ENCODE measurements at regions not wholly inside any gene's neighbourhood (a gene's known extent, or its start where the extent isn't known, plus 50 kb on each side); places are given as distances from the start of the nearest gene placed in this dataset.
A peak's percentile ranks its signal among the peaks of the same experiment; 100 is the strongest.

DNA sequence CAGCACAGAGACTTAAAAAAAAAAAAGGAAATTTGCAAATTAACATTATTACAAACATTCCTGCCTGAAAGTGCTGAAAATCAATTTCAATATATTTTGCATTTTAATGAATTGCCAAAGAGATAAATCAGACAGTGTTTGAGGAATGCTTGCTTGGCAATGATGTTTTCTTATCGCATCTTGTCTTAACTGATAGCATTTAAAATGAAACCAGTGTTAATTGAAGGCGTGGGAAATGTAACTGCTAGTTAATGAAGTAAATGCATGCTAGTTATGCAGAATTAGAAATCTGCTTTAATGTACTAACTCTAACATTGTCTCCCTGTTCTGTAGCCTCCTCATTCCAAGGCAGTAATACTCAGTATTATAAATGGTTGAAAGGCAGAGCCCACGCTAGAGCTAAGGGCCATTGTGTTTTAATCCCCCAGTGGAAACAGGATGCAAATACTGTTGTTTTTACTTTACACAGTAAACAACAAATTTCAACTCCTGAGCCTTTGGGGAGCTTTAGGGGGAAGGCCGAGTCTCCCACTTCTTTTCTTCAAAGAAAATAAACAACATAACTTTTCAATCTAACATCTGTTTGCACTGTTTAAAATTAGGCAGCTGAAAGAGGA is 586.9 kb downstream of the TLE4 start:
- no peak overlapping the region for H3K4me3 ChIP-seq (ENCODE audit: low read length)
- no peaks in the 10 kb centered on the region for H3K27me3 ChIP-seq (ENCODE audit: control insufficient read depth, insufficient read depth, low read length)
- H3K4me2 ChIP-seq (ENCODE audit: low read length), result no peak overlapping the region
- H3K9me3 ChIP-seq (replicated peaks; ENCODE audit: low read length), result no peaks in the 10 kb centered on the region
- no peaks in the 10 kb centered on the region for H3K36me3 ChIP-seq (ENCODE audit: insufficient read depth, low read length)
- no peak overlapping the region for H3K9ac ChIP-seq (ENCODE audit: low read depth, low read length)
- H3K4me1 ChIP-seq (ENCODE audit: control insufficient read depth, insufficient read depth, low read length), result peaks cover 26% of the 10 kb centered on the region

DNA sequence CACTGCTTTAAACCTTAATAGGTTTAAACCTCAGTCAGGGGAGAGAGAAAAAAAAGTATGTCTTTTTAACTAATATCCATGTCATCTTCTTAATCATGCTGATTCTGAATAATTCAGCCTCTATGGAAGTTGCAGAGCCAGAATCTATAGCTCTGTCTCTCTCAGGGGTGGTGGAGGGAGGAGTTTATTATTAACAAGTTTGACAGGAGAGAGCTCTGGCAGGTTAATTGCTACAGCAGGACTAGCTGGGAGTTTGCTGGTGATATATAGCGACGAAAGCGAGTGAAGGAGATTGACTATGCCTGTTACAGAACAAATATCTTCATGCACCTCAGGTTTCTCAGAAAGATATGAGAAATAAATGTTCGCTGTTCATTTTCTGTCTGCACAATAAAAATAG is 586.4 kb downstream of the TLE4 start:
- no peaks in the 10 kb centered on the region for H3K36me3 ChIP-seq (ENCODE audit: insufficient read depth, low read length)
- H3K4me2 ChIP-seq (ENCODE audit: low read length), result peak overlapping the region; percentile 58
- no peaks in the 10 kb centered on the region for H3K9me3 ChIP-seq (replicated peaks; ENCODE audit: low read length)
- peaks cover 26% of the 10 kb centered on the region for H3K4me1 ChIP-seq (ENCODE audit: control insufficient read depth, insufficient read depth, low read length)
- H3K4me3 ChIP-seq (ENCODE audit: low read length), result no peak overlapping the region
- H3K27me3 ChIP-seq (ENCODE audit: control insufficient read depth, insufficient read depth, low read length), result no peaks in the 10 kb centered on the region
- no peak overlapping the region for H3K9ac ChIP-seq (ENCODE audit: low read depth, low read length)

GRCh38 chr9:80157561-80157983 is 585.8 kb downstream of the TLE4 start:
- no peak overlapping the region for H3K4me3 ChIP-seq (ENCODE audit: low read length)
- H3K9me3 ChIP-seq (replicated peaks; ENCODE audit: low read length), result no peaks in the 10 kb centered on the region
- H3K4me2 ChIP-seq (ENCODE audit: low read length), result peak overlapping the region; percentile 58
- peaks cover 26% of the 10 kb centered on the region for H3K4me1 ChIP-seq (ENCODE audit: control insufficient read depth, insufficient read depth, low read length)
- no peaks in the 10 kb centered on the region for H3K36me3 ChIP-seq (ENCODE audit: insufficient read depth, low read length)
- H3K9ac ChIP-seq (ENCODE audit: low read depth, low read length), result no peak overlapping the region
- H3K27me3 ChIP-seq (ENCODE audit: control insufficient read depth, insufficient read depth, low read length), result no peaks in the 10 kb centered on the region

DNA sequence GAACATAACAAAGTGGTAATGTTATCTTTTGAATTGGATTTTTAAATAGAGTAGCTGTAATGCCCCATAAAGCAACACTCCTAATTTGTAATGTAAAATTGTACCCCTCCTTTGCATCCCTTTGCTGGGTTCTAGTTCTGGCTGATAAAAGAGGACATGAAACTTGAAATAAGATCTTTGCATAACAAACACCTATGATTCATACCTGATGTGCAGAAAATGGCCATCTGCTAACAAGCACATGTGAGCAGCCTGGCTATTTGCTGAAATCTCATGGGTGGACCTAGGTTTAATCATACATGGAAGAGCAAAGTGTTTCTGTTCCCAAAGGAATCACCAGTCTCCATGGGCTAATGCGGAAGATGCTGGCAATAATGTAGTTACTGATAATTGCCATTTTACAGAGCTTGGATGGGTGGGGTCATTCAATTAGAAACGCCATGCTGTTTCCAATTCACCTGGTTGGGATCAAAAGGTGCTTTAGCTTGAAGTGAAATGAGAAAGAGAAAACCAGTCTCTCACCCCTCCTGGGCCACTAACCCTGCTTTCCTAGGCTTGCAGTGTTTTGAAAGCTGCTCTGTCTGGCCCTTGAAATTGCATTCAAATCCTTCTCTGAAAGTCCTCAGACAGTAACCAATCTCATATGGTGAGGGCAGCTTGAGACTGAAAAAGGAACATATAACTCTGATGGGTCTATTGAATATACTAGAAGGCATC is 585.1 kb downstream of the TLE4 start:
- H3K4me3 ChIP-seq (ENCODE audit: low read length), result no peak overlapping the region
- H3K9ac ChIP-seq (ENCODE audit: low read depth, low read length), result no peak overlapping the region
- H3K9me3 ChIP-seq (replicated peaks; ENCODE audit: low read length), result no peaks in the 10 kb centered on the region
- H3K4me1 ChIP-seq (ENCODE audit: control insufficient read depth, insufficient read depth, low read length), result peaks cover 26% of the 10 kb centered on the region
- H3K4me2 ChIP-seq (ENCODE audit: low read length), result no peak overlapping the region
- no peaks in the 10 kb centered on the region for H3K36me3 ChIP-seq (ENCODE audit: insufficient read depth, low read length)
- no peaks in the 10 kb centered on the region for H3K27me3 ChIP-seq (ENCODE audit: control insufficient read depth, insufficient read depth, low read length)

DNA sequence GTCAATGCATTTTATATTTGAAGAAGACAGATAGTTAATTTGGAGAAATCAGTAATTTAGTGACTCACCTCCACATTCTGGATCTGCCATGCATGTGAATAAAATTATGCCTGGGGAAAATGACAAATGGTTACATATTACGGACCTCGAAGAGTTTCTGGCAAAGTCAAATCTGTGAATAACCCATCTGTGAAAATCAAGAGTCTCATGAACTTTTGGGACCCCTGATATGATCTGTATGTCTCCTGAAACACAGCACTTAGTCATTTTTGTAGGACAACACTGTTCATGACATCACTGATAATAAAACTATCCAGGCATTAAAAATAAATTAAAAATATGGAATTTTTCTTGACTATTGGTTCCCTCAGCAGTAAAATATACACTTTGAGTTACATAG is 584.5 kb downstream of the TLE4 start:
- H3K36me3 ChIP-seq (ENCODE audit: insufficient read depth, low read length), result no peaks in the 10 kb centered on the region
- H3K4me1 ChIP-seq (ENCODE audit: control insufficient read depth, insufficient read depth, low read length), result peaks cover 26% of the 10 kb centered on the region
- H3K27me3 ChIP-seq (ENCODE audit: control insufficient read depth, insufficient read depth, low read length), result no peaks in the 10 kb centered on the region
- H3K4me2 ChIP-seq (ENCODE audit: low read length), result no peak overlapping the region
- H3K9ac ChIP-seq (ENCODE audit: low read depth, low read length), result no peak overlapping the region
- no peaks in the 10 kb centered on the region for H3K9me3 ChIP-seq (replicated peaks; ENCODE audit: low read length)
- no peak overlapping the region for H3K4me3 ChIP-seq (ENCODE audit: low read length)

GRCh38 chr9:80147866-80148265 is 576.1 kb downstream of the TLE4 start:
- H3K9ac ChIP-seq (ENCODE audit: low read depth, low read length), result no peak overlapping the region
- H3K4me1 ChIP-seq (ENCODE audit: control insufficient read depth, insufficient read depth, low read length), result no peaks in the 10 kb centered on the region
- H3K4me3 ChIP-seq (ENCODE audit: low read length), result no peak overlapping the region
- no peaks in the 10 kb centered on the region for H3K27me3 ChIP-seq (ENCODE audit: control insufficient read depth, insufficient read depth, low read length)
- no peaks in the 10 kb centered on the region for H3K36me3 ChIP-seq (ENCODE audit: insufficient read depth, low read length)
- H3K4me2 ChIP-seq (ENCODE audit: low read length), result no peak overlapping the region
- no peaks in the 10 kb centered on the region for H3K9me3 ChIP-seq (replicated peaks; ENCODE audit: low read length)

- no peaks in the 10 kb centered on the region for H3K4me1 ChIP-seq (ENCODE audit: control insufficient read depth, insufficient read depth, low read length)
- H3K27me3 ChIP-seq (ENCODE audit: control insufficient read depth, insufficient read depth, low read length), result no peaks in the 10 kb centered on the region
- H3K4me2 ChIP-seq (ENCODE audit: low read length), result no peak overlapping the region
- H3K36me3 ChIP-seq (ENCODE audit: insufficient read depth, low read length), result no peaks in the 10 kb centered on the region
- no peak overlapping the region for H3K9ac ChIP-seq (ENCODE audit: low read depth, low read length)
- H3K4me3 ChIP-seq (ENCODE audit: low read length), result no peak overlapping the region
- no peaks in the 10 kb centered on the region for H3K9me3 ChIP-seq (replicated peaks; ENCODE audit: low read length)
Measured at GRCh38 chr9:80146466-80146865, 574.7 kb downstream of the TLE4 start.

GRCh38 chr9:80144856-80145255 is 573.1 kb downstream of the TLE4 start:
- H3K36me3 ChIP-seq (ENCODE audit: insufficient read depth, low read length), result no peaks in the 10 kb centered on the region
- no peaks in the 10 kb centered on the region for H3K27me3 ChIP-seq (ENCODE audit: control insufficient read depth, insufficient read depth, low read length)
- H3K4me3 ChIP-seq (ENCODE audit: low read length), result no peak overlapping the region
- H3K4me2 ChIP-seq (ENCODE audit: low read length), result no peak overlapping the region
- no peaks in the 10 kb centered on the region for H3K9me3 ChIP-seq (replicated peaks; ENCODE audit: low read length)
- no peak overlapping the region for H3K9ac ChIP-seq (ENCODE audit: low read depth, low read length)
- no peaks in the 10 kb centered on the region for H3K4me1 ChIP-seq (ENCODE audit: control insufficient read depth, insufficient read depth, low read length)

DNA sequence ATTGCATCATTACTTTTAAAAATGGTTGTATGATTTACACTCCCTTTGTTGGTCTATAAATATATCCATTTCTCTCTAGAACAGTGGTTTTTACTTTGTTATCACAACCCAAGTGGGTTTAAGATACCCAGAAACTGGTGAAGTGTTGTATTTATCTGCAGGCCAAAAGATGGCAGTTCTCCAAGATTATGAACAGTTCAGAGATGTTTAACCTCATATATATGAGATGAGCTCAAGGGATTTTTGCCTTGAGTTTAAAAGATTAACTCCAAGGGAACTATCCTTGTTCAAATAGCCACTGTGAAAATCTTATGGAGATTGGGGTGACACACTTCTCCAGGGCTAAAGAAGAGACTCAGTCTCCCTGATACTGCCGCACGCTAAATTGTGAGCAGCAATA is 572.6 kb downstream of the TLE4 start:
- Histone ChIP-seq H3K4me2 (ENCODE audit: low read length) (no peak overlapping the region), H3K27me3 (ENCODE audit: control insufficient read depth, insufficient read depth, low read length) (no peaks in the 10 kb centered on the region), H3K4me3 (ENCODE audit: low read length) (no peak overlapping the region), H3K9me3 (replicated peaks; ENCODE audit: low read length) (no peaks in the 10 kb centered on the region), H3K36me3 (ENCODE audit: insufficient read depth, low read length) (no peaks in the 10 kb centered on the region), H3K4me1 (ENCODE audit: control insufficient read depth, insufficient read depth, low read length) (no peaks in the 10 kb centered on the region), H3K9ac (ENCODE audit: low read depth, low read length) (no peak overlapping the region)

GRCh38 chr9:80143899-80144298 is 572.1 kb downstream of the TLE4 start:
- Histone ChIP-seq H3K9ac (ENCODE audit: low read depth, low read length) (no peak overlapping the region), H3K9me3 (replicated peaks; ENCODE audit: low read length) (no peaks in the 10 kb centered on the region), H3K36me3 (ENCODE audit: insufficient read depth, low read length) (no peaks in the 10 kb centered on the region), H3K27me3 (ENCODE audit: control insufficient read depth, insufficient read depth, low read length) (no peaks in the 10 kb centered on the region), H3K4me1 (ENCODE audit: control insufficient read depth, insufficient read depth, low read length) (no peaks in the 10 kb centered on the region), H3K4me3 (ENCODE audit: low read length) (no peak overlapping the region), H3K4me2 (ENCODE audit: low read length) (no peak overlapping the region)

DNA sequence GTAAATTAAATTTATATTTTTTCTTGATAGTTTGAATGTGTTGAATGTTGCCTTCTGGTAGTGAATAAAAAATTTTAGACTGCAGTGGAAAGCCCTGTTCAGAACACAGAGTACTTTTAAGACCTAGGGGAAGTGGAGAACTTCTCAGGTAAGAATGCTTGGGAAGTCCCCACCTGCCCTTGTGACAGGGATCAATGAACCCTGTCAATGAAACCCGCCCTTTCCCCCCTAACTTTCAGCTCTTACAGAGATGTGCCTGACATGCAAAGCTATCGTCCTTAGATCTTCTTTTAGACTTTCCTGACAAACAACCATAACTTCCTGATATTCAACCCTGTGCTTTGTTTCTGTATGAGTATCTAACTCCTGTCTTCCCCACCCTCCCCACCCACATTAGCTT is 562.7 kb downstream of the TLE4 start:
- no peak overlapping the region for H3K9ac ChIP-seq (ENCODE audit: low read depth, low read length)
- H3K27me3 ChIP-seq (ENCODE audit: control insufficient read depth, insufficient read depth, low read length), result no peaks in the 10 kb centered on the region

GRCh38 chr9:80131627-80132026 is 559.9 kb downstream of the TLE4 start:
- Histone ChIP-seq H3K4me3 (ENCODE audit: low read length) (no peak overlapping the region), H3K4me2 (ENCODE audit: low read length) (no peak overlapping the region), H3K9ac (ENCODE audit: low read depth, low read length) (no peak overlapping the region), H3K27me3 (ENCODE audit: control insufficient read depth, insufficient read depth, low read length) (no peaks in the 10 kb centered on the region), H3K9me3 (replicated peaks; ENCODE audit: low read length) (no peaks in the 10 kb centered on the region), H3K4me1 (ENCODE audit: control insufficient read depth, insufficient read depth, low read length) (no peaks in the 10 kb centered on the region), H3K36me3 (ENCODE audit: insufficient read depth, low read length) (no peaks in the 10 kb centered on the region)

More for the DNA sequence above, 562.7 kb downstream of the TLE4 start:
- Histone ChIP-seq H3K4me3 (ENCODE audit: low read length) (no peak overlapping the region), H3K4me1 (ENCODE audit: control insufficient read depth, insufficient read depth, low read length) (no peaks in the 10 kb centered on the region), H3K4me2 (ENCODE audit: low read length) (no peak overlapping the region), H3K9me3 (replicated peaks; ENCODE audit: low read length) (no peaks in the 10 kb centered on the region), H3K36me3 (ENCODE audit: insufficient read depth, low read length) (no peaks in the 10 kb centered on the region)
